HG03439 (cell line): ENCODE measurements at regions not wholly inside any gene's neighbourhood (a gene's known extent, or its start where the extent isn't known, plus 50 kb on each side); places are given as distances from the start of the nearest gene placed in this dataset.
"Not testable (repeated sequence)": the region's sequence is repeated elsewhere in the genome, so short reads cannot be mapped to it uniquely, and the experiment has no call there.

Experiments
- ATAC-seq: cut with Tn5 transposase; IDR thresholded peaks from one replicate; pipeline ENCODE4 v1.9.1; 2021; ENCODE audit warnings: mild to moderate bottlenecking, moderate library complexity; ENCODE audit not compliant: unreplicated experiment

DNA sequence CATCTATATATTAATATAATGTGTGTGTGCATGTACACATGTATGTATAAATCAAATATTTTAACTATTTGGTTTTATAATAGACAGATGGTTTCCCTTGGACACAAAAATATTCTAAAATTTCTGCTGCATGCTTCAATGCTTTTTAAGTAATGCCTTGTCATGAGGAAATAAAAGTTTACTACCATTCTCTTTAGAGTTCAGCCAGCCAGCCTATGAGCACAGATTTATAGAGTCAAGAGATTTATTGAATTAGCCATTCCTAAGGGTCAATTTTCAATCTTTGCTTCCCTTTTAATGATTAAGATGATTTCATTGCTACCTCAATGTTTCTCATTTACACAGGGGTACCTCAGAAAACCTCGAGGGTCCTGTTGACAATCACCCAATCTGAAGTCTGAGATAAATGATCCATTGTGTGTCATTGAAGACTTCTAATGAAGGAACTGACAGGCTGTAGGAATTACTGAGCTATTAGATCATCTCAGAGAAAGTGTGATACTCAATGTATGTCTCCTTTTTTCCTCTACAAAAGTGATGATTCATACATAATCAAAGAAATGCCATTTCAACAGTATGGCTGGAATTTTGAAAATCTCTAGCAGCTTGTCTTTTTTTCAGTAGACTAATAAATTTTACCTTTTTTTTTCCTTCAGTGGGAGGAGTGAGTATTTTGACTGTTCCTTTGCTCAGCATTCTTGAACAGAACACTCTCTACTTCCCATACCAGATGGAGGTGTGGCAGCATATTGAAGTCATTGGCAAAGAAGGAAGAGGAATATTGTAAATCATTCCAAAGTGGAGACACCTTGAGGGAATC lies 222.6 kb upstream of the PCDH18 start:
- ATAC-seq, result no peak

DNA sequence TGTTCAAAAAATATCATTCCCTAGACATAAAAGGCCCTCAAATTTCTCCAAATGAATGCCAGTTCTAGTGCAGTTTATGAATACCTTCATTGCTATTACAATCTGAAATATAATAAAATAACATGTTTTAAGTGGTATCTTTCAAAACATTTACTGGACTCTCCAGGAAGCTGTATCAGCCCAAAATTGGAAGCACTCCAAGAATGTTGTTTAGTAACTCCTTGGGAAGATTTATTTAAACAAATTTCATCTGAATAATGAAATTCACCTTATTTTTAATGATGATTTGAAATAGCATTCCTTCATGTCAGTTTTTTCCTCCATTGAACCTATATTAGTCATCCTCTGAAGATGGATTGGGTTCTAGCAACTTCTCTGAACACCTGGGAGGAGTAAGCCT lies 217.2 kb upstream of the PCDH18 start:
- no peak for ATAC-seq

DNA sequence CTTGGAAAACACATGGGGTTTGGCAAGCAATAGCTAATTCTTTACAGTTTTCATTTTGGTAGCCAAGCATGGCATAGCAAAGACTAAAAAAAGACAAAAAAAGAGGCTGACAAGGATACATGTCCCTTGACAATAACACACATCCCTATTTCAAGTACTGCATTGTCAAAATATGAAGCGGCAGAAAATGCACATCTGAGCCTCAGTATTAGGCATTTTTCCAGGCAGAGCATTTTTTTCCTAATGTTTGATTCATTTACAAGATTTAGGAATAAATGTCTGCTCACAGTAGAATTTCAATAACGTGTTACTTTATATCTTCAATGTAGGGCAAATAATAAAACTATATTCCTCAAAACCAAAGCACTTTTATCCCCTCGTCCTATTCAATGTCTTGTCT lies 216.3 kb upstream of the PCDH18 start:
- no peak for ATAC-seq

DNA sequence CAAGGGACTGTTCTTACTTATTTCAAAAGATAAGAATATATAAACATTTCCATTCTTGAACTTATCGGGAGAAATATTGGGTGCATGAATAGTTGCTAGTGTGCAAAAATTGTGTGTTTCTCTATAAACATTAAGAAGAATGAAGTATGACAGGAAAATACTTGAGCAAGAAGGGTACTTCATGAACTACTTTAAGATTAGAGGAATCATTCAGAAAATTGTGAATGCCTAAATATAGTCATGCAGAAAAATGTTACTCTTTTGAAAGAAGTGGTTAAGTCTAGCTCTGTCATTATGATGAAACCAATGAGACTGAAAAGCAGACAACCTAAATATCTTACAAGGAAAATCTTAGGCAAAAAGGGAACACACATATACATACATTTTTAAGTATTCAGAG lies 207.8 kb upstream of the PCDH18 start:
- no peak for ATAC-seq

DNA sequence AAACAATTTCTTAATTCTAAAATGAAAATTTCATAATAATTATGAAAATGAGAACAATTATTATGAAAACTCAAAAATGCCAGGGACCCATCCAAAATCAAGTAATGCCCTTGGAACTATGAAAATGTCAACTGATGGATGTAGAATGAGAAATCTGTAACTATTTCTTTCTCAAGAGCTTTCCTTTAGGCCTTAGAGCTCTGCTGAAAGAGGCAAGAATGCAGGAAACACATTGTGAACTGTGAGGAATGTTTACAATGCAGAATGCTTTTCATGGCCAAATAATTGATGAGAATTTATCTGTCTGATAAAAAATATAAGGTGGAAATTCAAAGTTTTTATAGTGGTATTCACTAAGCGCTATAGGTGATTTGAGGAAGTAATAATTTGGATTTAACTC lies 207.1 kb upstream of the PCDH18 start:
- ATAC-seq, result no peak

DNA sequence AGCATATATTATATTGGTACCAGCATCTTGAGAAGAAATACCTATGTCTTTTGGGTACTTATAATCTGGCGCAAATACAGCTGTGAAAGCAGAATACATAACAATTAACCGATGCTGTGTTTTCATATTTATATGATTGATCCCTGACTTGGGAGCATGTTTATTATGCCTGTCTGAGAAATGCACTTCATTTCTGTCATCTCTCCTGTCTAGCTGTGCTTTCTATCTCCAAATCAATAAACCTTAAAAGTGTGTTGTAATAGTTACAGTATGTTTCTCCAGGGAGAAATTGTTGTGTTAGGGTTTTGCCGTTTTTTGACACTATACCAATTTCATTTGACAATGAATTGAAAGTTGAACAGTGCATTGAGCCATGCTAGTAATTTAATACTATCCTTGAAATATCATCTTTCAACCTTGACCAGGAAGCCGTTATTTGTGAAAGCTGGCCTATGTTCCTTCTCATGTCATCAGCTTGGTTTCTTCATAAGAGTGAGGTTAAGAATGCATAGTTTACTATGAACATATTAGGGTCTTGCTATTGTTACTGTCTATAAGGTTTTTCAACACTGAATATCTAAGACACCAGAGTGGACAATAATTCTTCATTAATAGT lies 206.2 kb upstream of the PCDH18 start:
- ATAC-seq, result no peak

DNA sequence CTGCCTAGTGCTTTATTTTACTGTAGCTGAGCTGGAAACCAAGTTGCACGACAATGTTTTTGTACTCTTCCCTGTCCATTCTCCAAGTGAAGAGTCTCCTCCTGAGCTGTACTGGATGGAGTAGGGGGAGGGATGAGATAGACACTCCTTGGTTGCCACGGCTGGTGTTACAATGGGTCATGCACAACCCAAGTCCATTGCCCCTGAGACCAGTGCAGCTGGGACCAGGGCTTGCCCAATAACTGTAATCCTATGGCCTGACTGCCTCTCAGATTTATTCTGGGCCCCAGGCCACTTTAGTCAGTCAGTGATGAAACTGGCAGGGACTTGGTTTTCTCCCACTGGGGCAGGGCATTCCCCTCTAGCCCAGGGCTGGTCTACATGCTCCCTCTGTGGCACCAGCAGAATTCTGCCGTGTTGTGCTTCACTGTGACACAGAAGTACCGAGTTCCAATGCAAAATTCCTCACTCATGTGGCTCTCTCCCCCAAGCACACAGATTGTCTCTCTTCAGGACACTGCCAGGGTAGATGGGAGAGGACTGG lies 203.3 kb upstream of the PCDH18 start:
- ATAC-seq, result no peak

DNA sequence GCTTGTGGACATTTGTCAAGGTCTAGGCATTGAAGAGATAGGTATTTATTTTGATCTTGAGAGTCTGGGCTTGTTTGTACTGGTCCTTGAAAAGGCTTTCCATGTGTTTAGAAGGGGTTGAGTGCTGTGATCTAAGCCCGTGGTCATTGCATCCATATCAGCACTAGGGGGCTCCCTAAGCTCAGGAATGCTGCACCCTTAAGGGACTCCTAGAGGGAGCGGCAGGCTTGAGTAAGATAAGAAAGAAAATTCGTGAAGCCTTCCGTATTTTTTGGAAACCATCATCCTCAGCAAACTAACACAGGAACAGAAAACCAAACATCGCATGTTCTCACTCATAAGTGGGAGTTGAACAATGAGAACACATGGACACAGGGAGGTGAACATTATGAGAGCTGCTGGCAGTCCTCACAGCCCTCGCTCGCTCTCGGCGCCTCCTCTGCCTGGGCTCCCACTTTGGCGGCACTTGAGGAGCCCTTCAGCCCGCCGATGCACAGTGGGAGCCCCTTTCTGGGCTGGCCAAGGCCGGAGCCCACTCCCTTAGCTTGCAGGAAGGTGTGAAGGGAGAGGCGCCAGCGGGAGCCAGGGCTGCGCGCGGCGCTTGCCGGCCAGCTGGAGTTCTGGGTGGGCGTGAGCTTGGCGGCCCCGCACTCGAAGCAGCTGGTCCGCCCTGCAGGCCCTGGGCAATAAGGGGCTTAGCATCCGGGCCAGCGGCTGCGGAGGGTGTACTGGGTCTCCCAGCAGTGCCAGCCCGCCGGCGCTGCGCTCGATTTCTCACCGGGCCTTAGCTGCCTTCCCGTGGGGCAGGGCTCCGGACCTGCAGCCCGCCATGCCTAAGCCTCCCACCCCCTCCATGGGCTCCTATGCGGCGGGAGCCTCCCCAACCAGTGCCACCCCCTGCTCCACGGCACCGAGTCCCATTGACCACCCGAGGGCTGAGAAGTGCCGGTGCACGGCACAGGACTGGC lies 201.2 kb upstream of the PCDH18 start:
- ATAC-seq, result not testable (repeated sequence)

DNA sequence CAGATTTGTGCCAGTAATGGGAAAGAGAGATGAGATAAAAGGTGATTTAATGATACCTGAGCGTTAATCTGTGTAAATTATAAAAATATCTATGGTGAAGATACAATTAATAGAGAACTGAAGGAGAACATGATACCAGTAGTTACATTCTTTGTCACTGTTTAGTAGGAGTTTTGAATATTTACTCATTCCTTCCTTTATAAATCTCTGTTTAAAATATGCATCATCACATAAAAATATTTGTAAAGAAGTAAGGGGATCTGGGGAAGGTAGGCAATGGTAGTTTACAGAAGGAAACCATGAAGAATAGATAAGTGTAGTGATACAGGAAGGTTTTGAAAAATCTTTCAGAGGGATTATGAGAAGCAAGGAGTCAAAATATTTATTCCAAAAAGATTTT lies 190.6 kb upstream of the PCDH18 start:
- no peak for ATAC-seq

DNA sequence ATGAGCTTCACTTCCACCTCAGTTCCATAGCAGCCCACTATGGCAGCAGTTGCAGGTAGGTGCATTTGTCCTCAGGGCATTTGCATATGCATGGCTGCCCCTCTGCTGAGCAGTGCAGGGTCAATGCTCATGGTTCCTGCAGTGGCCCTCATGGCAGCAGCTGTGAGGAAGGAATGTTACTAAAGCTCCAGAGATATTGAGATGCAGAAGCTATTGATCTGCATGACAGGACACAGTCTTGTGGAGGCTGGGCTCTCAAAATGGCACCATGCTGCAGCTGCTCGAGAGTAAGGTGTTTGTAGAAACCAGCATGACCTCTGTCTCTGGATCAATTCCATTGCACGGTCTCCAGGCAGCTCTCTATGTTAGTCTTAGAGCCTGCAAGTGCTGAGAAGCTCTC lies 179.2 kb upstream of the PCDH18 start:
- ATAC-seq, result no peak

DNA sequence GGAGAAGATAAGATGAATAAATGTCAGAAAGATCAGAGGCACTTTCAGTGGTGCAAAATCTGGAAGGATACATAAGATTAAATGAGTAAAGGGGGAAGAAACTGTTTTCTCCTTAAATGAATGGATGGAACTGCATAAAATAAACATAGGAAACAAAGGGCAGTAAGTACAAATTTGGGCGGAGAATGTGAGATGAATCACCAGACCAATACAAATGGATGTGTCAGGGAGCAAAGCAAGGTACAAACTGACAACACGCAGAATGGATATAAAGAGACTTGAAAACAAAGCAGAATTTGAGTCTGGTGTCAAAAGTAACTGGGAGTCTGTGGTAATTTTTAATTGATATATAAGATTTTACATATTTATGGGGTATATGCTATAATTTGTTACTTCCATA lies 175.3 kb upstream of the PCDH18 start:
- no peak for ATAC-seq

DNA sequence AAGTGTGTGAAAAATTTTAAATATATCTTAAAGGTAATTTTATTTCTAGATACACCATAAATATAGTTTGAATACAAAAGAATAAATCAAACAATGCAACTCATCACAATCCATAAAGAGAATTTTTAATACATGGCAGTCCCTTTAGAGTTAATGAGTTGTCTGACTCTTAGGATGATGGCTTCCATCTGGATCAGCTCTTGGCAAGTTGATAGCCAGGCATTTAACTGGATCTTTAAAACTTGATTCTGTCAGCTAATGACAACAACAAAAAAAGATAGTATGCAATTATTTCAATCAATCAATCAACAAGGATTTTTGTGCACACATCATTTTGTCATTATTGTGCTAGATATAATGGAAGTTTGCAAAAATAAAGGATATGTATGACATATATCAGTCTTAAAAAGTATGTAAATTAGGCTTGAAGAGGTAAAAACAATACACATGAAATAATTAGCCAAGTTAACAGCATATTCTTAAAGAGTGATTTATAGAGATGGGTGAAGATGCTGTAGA lies 174.9 kb upstream of the PCDH18 start:
- ATAC-seq, result no peak

DNA sequence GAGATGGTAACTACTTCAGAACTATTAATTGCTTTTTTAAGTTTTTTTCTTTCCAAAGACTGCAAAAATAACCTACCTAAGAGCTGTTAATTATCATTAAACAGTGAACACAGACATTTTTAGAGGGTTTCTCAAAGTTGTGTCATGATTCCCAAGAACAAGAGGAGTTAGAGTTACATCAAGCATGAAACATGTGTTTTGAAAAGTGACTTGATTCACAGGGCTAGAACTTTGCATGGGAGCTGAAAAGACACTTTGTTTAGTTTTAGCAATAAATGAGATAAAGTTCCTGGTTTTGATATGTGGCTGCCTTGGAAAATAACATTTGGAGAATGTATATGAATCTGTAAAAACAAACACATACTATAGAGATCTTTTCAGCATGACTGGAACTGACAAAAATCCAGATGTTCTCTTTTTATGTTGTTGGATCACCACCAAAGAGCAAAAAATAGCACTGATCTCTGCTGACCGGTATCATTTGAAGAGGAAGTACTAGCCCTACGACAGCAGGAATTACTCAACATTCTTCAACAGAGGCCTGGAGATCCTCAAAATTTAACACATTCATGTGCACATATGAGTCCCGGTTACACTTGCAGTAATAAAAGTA lies 173.0 kb upstream of the PCDH18 start:
- ATAC-seq, result no peak

DNA sequence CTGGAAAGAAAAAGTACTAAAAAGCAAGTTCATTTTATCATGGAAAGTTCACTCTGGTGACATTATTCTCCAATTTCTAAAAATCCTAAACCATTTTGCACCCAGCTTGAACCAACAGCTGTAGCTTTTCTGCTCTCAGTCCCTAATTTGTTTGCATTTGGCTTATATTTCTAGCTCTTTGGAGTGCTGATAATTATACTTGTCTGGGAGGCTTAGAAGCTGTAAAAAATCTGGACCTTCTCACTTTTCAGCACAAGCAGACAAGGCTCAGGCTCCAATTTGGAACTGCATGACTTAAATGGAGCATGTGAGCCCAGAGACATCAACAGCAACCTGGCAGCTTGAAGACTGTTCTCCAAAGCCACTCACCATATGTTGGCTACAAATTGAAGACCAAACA lies 170.9 kb upstream of the PCDH18 start:
- no peak for ATAC-seq

DNA sequence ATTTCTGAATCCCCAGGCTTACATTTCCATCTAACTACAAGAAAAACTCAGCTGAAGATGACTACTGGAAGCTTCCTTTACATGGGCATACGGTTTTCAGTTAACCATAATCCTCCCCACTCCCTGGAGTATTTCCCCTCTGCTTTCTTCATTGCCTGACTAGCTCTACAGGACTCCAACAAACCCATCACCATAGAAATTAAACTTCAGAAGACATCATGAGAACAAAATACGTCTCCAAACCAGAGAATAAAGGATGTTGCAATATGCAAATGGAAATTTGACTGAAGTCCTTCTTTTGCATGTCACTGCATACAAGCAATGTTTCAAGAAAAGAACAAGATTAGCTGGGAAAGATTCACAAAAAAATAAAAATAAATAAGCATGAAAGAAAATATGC lies 170.2 kb upstream of the PCDH18 start:
- ATAC-seq, result no peak

DNA sequence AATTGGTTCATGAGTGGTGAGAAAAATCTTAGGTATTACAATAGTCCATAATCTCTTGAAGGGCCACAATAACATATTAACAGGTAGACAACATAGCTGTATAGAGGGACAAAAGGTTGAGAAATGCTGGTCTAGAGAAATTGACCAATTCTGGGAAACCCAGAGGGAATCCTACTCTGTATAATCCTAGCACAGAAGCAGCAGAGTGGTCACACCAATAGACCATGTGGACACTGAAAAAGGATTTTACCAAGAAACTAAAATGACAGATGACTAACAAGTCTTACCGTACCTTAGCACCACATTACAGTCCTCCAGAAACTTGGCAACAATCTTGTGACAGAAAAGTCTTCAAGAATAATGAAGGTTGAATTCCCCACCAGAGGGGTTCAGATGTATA lies 169.1 kb upstream of the PCDH18 start:
- ATAC-seq, result no peak

DNA sequence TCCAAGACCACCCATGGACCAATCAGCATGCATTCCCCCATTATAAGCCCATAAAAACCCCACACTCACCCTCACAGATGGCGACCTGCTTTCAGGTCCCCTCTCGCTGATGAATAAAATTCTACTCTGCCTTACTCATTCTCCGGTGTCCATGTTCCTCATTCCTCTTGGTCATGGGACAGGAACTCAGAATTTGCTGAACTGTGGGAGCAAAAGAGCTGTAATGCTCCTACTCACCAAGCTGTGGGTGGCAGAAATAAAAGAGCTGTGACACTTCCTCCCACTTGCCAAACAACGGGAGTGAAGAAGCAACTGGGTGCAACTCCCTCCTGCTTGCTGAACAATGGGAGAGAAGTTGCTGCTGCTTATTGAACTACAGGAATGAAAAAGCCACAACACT lies 168.5 kb upstream of the PCDH18 start:
- no peak for ATAC-seq

DNA sequence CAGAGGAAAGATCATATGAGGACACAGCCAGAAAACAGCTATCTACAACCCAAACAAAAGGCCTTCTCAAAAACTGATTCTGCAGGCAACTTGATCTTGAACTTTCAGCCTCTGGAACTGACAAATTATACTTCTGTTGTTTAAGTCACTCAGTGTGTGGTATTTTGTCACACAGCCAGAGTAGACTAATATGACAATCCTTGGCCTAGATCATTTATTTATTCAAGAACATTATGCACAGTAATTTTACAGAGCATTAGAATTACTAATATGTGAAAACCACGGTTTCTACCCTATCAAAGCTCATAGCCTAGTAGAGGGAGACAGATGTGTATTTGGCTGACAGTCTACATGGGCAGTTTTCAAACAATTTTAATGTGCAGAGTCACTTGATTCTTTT lies 167.8 kb upstream of the PCDH18 start:
- ATAC-seq, result no peak

DNA sequence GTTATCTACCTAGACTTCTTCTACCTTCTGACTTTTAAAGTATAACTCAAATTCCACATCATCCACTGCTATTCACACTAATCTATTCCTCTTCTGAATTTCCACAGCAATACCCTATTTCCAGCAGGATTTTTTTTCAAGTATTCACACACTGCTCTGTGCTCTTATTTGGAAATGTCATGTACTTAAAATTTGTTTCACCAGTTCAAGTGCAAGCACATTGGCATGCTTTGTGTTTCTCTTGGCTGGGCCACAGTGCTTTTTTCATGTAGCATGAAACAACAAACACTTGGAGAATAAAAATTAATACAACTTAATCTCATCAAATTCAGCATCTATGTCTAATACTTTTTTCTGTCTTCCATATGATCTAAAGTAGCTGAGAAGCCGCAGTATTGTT lies 161.8 kb upstream of the PCDH18 start:
- no peak for ATAC-seq

DNA sequence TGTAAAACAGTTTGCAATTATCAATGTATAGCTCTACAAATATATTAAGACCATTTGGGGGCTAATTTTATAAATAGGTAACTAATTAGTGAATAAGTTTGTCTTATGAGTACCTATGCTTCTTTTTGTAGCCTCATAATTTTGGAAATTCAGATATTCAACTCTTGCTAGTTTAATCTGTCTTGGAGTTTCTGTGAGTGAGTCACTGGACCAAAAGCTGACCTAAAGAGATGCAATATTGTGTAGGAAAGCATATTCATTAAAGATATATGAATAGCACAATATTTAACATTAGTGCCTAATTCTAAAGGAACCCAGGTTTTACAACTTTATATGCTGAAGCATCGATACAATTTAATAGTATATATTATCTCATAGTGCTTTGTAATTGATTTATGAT lies 161.3 kb upstream of the PCDH18 start:
- ATAC-seq, result no peak

DNA sequence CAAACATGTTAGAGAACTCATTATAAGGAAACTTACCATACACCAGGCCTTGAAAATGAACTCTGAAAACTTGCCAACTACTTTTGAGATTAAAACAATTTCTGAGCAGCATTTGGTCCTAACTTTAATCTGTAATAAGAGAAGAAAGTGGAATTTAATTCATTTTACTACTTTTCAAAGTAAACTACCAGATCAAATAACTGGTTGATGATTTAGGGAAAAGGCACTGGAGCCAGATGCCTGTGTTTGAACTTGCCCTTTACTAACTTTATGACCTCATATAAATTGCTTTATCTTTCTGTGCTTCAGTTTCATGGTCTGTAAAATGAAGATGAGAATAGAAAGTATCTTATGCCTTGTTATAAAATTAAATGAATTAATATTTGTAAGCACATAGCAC lies 159.9 kb upstream of the PCDH18 start:
- ATAC-seq, result no peak
